B cell (primary cell): ENCODE measurements at regions not wholly inside any gene's neighbourhood (a gene's known extent, or its start where the extent isn't known, plus 50 kb on each side); places are given as distances from the start of the nearest gene placed in this dataset.
"Not testable (repeated sequence)": the region's sequence is repeated elsewhere in the genome, so short reads cannot be mapped to it uniquely, and the experiment has no call there.

ENCODE experiments used
- ATAC-seq: fragments of 200-7000 bp; cut with Tn5 transposase; one replicate; pipeline ENCODE4 v1.10.0; 2021; ENCODE audit warnings: low read depth, mild to moderate bottlenecking, moderate number of reproducible peaks, moderate library complexity
- CTCF ChIA-PET: fragments of 350-600 bp; sonication (Branson Sonifier 250); formaldehyde crosslinking; loops from one replicate; lab custom pipeline; 2021; ENCODE audit warnings: antibody characterized with exemption, inconsistent platforms; lab: Charles Lee
- POLR2A ChIA-PET: fragments of 350-600 bp; sonication (Branson Sonifier 250); formaldehyde crosslinking; loops from one replicate; lab custom pipeline; 2021; ENCODE audit warnings: antibody characterized with exemption; lab: Charles Lee
- DNase-seq: peaks from one replicate; pipeline ENCODE4 v3.0.0; 2013
- H2AFZ ChIP-seq: 2 replicates; pipeline ENCODE4 v1.6.1; 2012; ENCODE audit warnings: mild to moderate bottlenecking, low read depth, low read length; ENCODE audit not compliant: insufficient read depth, poor library complexity, severe bottlenecking
- H3K27ac ChIP-seq, 2 donors: 1 replicate in 1 of 2; 2 replicates in 1 of 2; pipeline ENCODE4 v1.5.1; 2012 to 2013; ENCODE audit warnings: low read length in 2 of 2, mild to moderate bottlenecking in 2 of 2, moderate library complexity in 1 of 2
- H3K27me3 ChIP-seq, 4 experiments: fragments of 200-600 bp in 1 of 4; sonication (generic) in 1 of 4; replicated peaks in 1 of 4; 1 replicate in 2 of 4; 2 replicates in 2 of 4; pipeline versions ENCODE4 v1.6.1 to v1.7.0; 2013 to 2016; ENCODE audit warnings: low read length in 3 of 4, mild to moderate bottlenecking in 2 of 4, mixed read lengths in 1 of 4, moderate library complexity in 1 of 4; ENCODE audit not compliant: insufficient read depth in 4 of 4, control insufficient read depth in 3 of 4; ENCODE audit errors: control extremely low read depth in 1 of 4
- H3K36me3 ChIP-seq, 2 experiments: replicated peaks in 1 of 2; 1 replicate in 1 of 2; 2 replicates in 1 of 2; pipeline versions ENCODE4 v1.6.1 to v1.7.1; 2013; ENCODE audit warnings: low read length in 1 of 2; ENCODE audit not compliant: insufficient read depth in 2 of 2, control insufficient read depth in 1 of 2; ENCODE audit errors: control extremely low read depth in 1 of 2, extremely low read depth in 1 of 2
- H3K4me1 ChIP-seq, 2 donors: fragments of 200-600 bp in 1 of 2; sonication (generic) in 1 of 2; 1 replicate in 1 of 2; 2 replicates in 1 of 2; pipeline versions ENCODE4 v1.5.1 to v1.6.1; 2013 to 2017; ENCODE audit warnings: low read length in 2 of 2; ENCODE audit not compliant: control insufficient read depth in 2 of 2, insufficient read depth in 2 of 2
- H3K4me2 ChIP-seq: replicated peaks from 2 replicates; pipeline ENCODE3; 2012; ENCODE audit warnings: mild to moderate bottlenecking, low read depth, low read length; ENCODE audit not compliant: poor library complexity, severe bottlenecking
- H3K4me3 ChIP-seq, 5 experiments: fragments of 200-600 bp in 1 of 5; sonication (generic) in 1 of 5; 1 replicate in 3 of 5; 2 replicates in 2 of 5; pipeline versions ENCODE4 v1.5.1 to v1.7.0; 2011 to 2016; ENCODE audit warnings: low read length in 4 of 5, mild to moderate bottlenecking in 4 of 5, low read depth in 2 of 5, control low read depth in 1 of 5, moderate library complexity in 1 of 5; ENCODE audit not compliant: insufficient read depth in 1 of 5; ENCODE audit errors: control extremely low read depth in 1 of 5, extremely low read depth in 1 of 5
- H3K79me2 ChIP-seq: fragments of 200-600 bp; sonication (generic); one replicate; pipeline ENCODE4 v1.6.0; 2016; ENCODE audit warnings: low read length; ENCODE audit not compliant: control insufficient read depth, insufficient read depth
- H3K9ac ChIP-seq: fragments of 200-600 bp; sonication (generic); 2 replicates; pipeline ENCODE4 v1.6.1; 2017; ENCODE audit warnings: mild to moderate bottlenecking, low read length, moderate library complexity
- H3K9me3 ChIP-seq, 3 donors: one replicate each; pipeline versions ENCODE4 v1.6.1 to v1.7.1; 2013; ENCODE audit warnings: low read length in 2 of 3; ENCODE audit not compliant: control insufficient read depth in 2 of 3, insufficient read depth in 1 of 3; ENCODE audit errors: control extremely low read depth in 1 of 3
- H4K20me1 ChIP-seq: 2 replicates; pipeline ENCODE4 v1.6.0; 2012; ENCODE audit warnings: mild to moderate bottlenecking, low read length; ENCODE audit not compliant: insufficient read depth, control insufficient read depth, poor library complexity, severe bottlenecking
- H3K27ac Mint-ChIP-seq: one replicate; pipeline ENCODE4 v1.8.0; 2021; ENCODE audit warnings: mixed read lengths
- H3K27me3 Mint-ChIP-seq: one replicate; pipeline ENCODE4 v1.8.0; 2021; ENCODE audit warnings: mixed read lengths
- H3K4me1 Mint-ChIP-seq: one replicate; pipeline ENCODE4 v1.8.0; 2021; ENCODE audit warnings: mixed read lengths
- H3K4me3 Mint-ChIP-seq: one replicate; pipeline ENCODE4 v1.8.0; 2021; ENCODE audit warnings: mixed read lengths
- H3K9me3 Mint-ChIP-seq: one replicate; pipeline ENCODE4 v1.8.0; 2022; ENCODE audit warnings: mixed read lengths; ENCODE audit not compliant: insufficient read depth
- WGBS: methylation state at CpG from one replicate; pipeline ENCODE4 v1.1.5; 2013; ENCODE audit warnings: missing lambda C conversion rate; ENCODE audit not compliant: insufficient coverage; 5-methylcytosine and 5-hydroxymethylcytosine counted together
- intact Hi-C: fragments of 100-400 bp; cut with micrococcal nuclease; formaldehyde crosslinking; loops from one replicate; pipeline ENCODE4 v1.10.0; 2022

DNA sequence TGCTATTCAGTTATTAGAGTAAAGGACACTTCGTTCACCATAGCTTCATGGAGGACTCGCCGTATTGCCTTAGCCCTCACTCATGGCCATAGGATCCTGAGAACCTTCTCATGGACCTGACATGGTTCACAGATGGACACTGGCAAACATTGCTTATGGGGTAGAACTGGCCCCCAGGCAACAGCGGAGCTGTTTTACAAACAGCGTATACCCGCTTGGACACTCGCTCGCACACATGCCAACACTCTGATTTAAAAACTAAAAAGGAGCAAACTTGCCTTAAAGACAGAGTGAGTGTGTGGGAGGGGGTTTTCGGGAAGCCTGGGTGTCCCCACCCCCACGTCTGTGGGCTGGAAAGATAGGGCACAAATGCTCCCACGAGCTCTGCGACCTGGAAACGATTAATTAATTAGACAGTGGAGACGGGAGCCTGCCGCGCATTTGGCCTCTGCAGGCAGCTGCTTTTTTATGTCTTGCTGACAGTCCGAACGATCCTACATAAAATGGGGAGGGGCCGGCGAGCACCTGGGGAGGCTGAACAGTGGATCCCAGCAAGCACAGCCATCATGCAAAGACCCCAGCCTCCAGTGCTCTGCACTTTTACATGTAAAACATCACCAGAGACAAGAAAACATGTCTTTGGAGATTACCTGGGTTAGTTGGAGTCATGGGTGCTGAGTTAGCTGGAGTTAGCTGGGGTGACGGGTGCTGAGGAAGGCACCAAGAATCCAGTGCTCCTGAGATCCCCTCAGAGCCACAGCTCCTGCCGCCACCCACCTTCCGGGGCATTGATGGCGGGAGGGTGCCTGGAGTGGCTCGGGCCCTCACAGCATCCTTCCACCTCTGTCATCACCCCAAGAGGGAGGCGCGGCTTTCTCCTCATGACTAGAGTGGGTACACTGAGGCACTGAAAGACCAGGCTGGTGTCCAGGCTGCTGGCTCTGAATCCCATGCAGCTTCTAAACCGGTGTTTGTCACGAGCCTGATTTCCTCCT lies 105.7 kb downstream of the NPIPB11 start:
- H3K27me3 ChIP-seq, H3K4me1 ChIP-seq, H3K27ac ChIP-seq, H3K27ac Mint-ChIP-seq, H3K4me2 ChIP-seq, H3K4me3 Mint-ChIP-seq, POLR2A ChIA-PET, H3K4me3 ChIP-seq, H3K79me2 ChIP-seq, H2AFZ ChIP-seq, H3K9me3 Mint-ChIP-seq, H3K36me3 ChIP-seq, ATAC-seq, H3K9me3 ChIP-seq, H3K27me3 Mint-ChIP-seq, H3K9ac ChIP-seq, H3K4me1 Mint-ChIP-seq, DNase-seq, H4K20me1 ChIP-seq, intact Hi-C loops, CTCF ChIA-PET: not testable (repeated sequence)
- 95% methylated on average over 10 of the region's 29 CpGs for WGBS

GRCh38 chr16:29300030-29300491 lies 106.5 kb downstream of the NPIPB11 start:
- POLR2A ChIA-PET, H3K4me3 Mint-ChIP-seq, H3K4me1 Mint-ChIP-seq, H3K9me3 Mint-ChIP-seq, ATAC-seq, CTCF ChIA-PET, H3K27ac ChIP-seq, H3K27me3 Mint-ChIP-seq, H3K4me3 ChIP-seq, H2AFZ ChIP-seq, DNase-seq, intact Hi-C loops, H3K27me3 ChIP-seq, H3K79me2 ChIP-seq, H3K4me1 ChIP-seq, H3K4me2 ChIP-seq, H3K27ac Mint-ChIP-seq, H3K9me3 ChIP-seq, H3K36me3 ChIP-seq, H4K20me1 ChIP-seq, H3K9ac ChIP-seq: not testable (repeated sequence)
- no CpG with 5 or more reads among the region's 7 CpGs for WGBS

GRCh38 chr16:29298997-29299396 lies 107.5 kb downstream of the NPIPB11 start:
- 94% methylated on average over 4 of the region's 10 CpGs for WGBS
- DNase-seq, H4K20me1 ChIP-seq, H3K79me2 ChIP-seq, H3K9me3 Mint-ChIP-seq, H3K4me3 Mint-ChIP-seq, H3K4me1 ChIP-seq, H3K9me3 ChIP-seq, H3K27me3 Mint-ChIP-seq, H3K36me3 ChIP-seq, H3K27ac ChIP-seq, H3K9ac ChIP-seq, POLR2A ChIA-PET, H3K27ac Mint-ChIP-seq, H2AFZ ChIP-seq, H3K4me1 Mint-ChIP-seq, intact Hi-C loops, CTCF ChIA-PET, ATAC-seq, H3K4me3 ChIP-seq, H3K4me2 ChIP-seq, H3K27me3 ChIP-seq: not testable (repeated sequence)

DNA sequence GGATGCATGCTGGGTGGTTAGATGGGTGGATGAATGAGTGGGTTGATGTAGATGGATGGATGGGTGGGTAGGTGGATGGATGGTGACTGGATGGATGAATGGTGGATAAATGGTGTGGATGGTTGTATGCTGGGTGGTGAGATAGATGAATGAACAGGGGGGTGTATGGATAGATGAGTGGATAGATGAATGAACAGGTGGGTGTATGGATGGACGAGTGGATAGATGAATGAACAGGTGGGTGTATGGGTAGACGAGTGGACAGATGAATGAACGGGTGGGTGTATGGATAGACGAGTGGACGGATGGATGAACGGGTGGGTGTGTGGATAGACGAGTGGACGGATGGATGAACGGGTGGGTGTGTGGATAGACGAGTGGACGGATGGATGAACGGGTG lies 108.2 kb downstream of the NPIPB11 start:
- H3K9me3 ChIP-seq, H3K4me1 ChIP-seq, H3K27me3 ChIP-seq, H3K4me3 ChIP-seq, H4K20me1 ChIP-seq, H3K4me1 Mint-ChIP-seq, H3K4me3 Mint-ChIP-seq, H3K27me3 Mint-ChIP-seq, CTCF ChIA-PET, H3K79me2 ChIP-seq, DNase-seq, H3K4me2 ChIP-seq, H3K36me3 ChIP-seq, H3K9ac ChIP-seq, H2AFZ ChIP-seq, H3K9me3 Mint-ChIP-seq, H3K27ac Mint-ChIP-seq, H3K27ac ChIP-seq, POLR2A ChIA-PET, ATAC-seq, intact Hi-C loops: not testable (repeated sequence)
- WGBS = 100% methylated on average over 1 of the region's 12 CpGs
